Astrocyte of the spinal cord (primary cell): ENCODE measurements at regions not wholly inside any gene's neighbourhood (a gene's known extent, or its start where the extent isn't known, plus 50 kb on each side); places are given as distances from the start of the nearest gene placed in this dataset.

ENCODE experiments used
- DNase-seq: peaks from one replicate; pipeline ENCODE4 v3.0.0; 2011; ENCODE audit warnings: low read depth, low spot score
- H3K4me3 ChIP-seq: 2 replicates; pipeline ENCODE4 v1.5.1; 2011; ENCODE audit warnings: low read depth, mild to moderate bottlenecking, low read length, moderate library complexity
- CTCF ChIP-seq: IDR thresholded peaks from 2 replicates; pipeline ENCODE4 v1.5.1; 2012; ENCODE audit warnings: low read depth, mild to moderate bottlenecking, low read length, inconsistent platforms
- in situ Hi-C: cut with HindIII; loops from 2 replicates; pipeline ENCODE4 v1.10.0; 2017; ENCODE audit warnings: low sequenced_read_pairs

GRCh38 chrX:5399403-5399802, 829.3 kb downstream of the NLGN4X start:
- no peak for TF ChIP-seq CTCF
- in situ Hi-C loops = no loop called here
- H3K4me3 ChIP-seq = no peak overlapping the region
- DNase-seq = no peak

- TF ChIP-seq CTCF = no peak
- H3K4me3 ChIP-seq = no peak overlapping the region
- DNase-seq = no peak
- in situ Hi-C loops = no loop called here
Observed at GRCh38 chrX:5397409-5397808, 831.3 kb downstream of the NLGN4X start.

- in situ Hi-C loops = no loop called here
- H3K4me3 ChIP-seq = no peak overlapping the region
- DNase-seq = no peak
- TF ChIP-seq CTCF = no peak
Observed at GRCh38 chrX:5390376-5390775, 838.3 kb downstream of the NLGN4X start.

- no peak overlapping the region for H3K4me3 ChIP-seq
- DNase-seq = no peak
- in situ Hi-C loops = no loop called here
- no peak for TF ChIP-seq CTCF
Observed at GRCh38 chrX:5388087-5388486, 840.6 kb downstream of the NLGN4X start.

- DNase-seq = no peak
- in situ Hi-C loops = no loop called here
- no peak for TF ChIP-seq CTCF
- H3K4me3 ChIP-seq = no peak overlapping the region
Observed at GRCh38 chrX:5380426-5380825, 848.2 kb downstream of the NLGN4X start.

- no peak for DNase-seq
- TF ChIP-seq CTCF = no peak
- in situ Hi-C loops = no loop called here
- H3K4me3 ChIP-seq = no peak overlapping the region
Observed at GRCh38 chrX:5341902-5342301, 886.8 kb downstream of the NLGN4X start.

- no peak for DNase-seq
- no peak overlapping the region for H3K4me3 ChIP-seq
- in situ Hi-C loops = no loop called here
- TF ChIP-seq CTCF = no peak
Observed at GRCh38 chrX:5337160-5337559, 891.5 kb downstream of the NLGN4X start.
